Progenitor cell of endocrine pancreas (in vitro differentiated cells): ENCODE measurements at regions not wholly inside any gene's neighbourhood (a gene's known extent, or its start where the extent isn't known, plus 50 kb on each side); places are given as distances from the start of the nearest gene placed in this dataset.

ENCODE experiments used
- DNase-seq: peaks from one replicate; pipeline ENCODE4 v3.0.0; 2021; ENCODE audit warnings: low spot score; ENCODE audit not compliant: unreplicated experiment
- H3K27ac Mint-ChIP-seq: 2 replicates; pipeline ENCODE4 v1.8.0; 2021; ENCODE audit warnings: mild to moderate bottlenecking, moderate library complexity, mixed read lengths
- H3K27me3 Mint-ChIP-seq: 2 replicates; pipeline ENCODE4 v1.8.0; 2021; ENCODE audit warnings: mixed read lengths
- H3K36me3 Mint-ChIP-seq: 2 replicates; pipeline ENCODE4 v1.8.0; 2022; ENCODE audit warnings: mixed read lengths; ENCODE audit not compliant: insufficient read depth
- H3K4me1 Mint-ChIP-seq: 2 replicates; pipeline ENCODE4 v1.8.0; 2021; ENCODE audit warnings: low read depth, mixed read lengths
- H3K4me3 Mint-ChIP-seq: 2 replicates; pipeline ENCODE4 v1.8.0; 2021; ENCODE audit warnings: low read depth, mild to moderate bottlenecking, moderate library complexity, mixed read lengths
- H3K9me3 Mint-ChIP-seq: 2 replicates; pipeline ENCODE4 v1.8.0; 2021; ENCODE audit warnings: low read depth, mixed read lengths
- CTCF ChIP-seq: fragments of 200-600 bp; sonication (generic); IDR thresholded peaks from one replicate; pipeline ENCODE4 v1.5.0; 2021; ENCODE audit warnings: antibody characterized with exemption, mild to moderate bottlenecking; ENCODE audit not compliant: unreplicated experiment

GRCh38 chr4:31575504-31575903, 855.3 kb downstream of the PCDH7 start:
- no peaks in the 10 kb centered on the region for H3K4me1 Mint-ChIP-seq
- DNase-seq = no peak
- H3K9me3 Mint-ChIP-seq = no peaks in the 10 kb centered on the region
- no peaks in the 10 kb centered on the region for H3K27me3 Mint-ChIP-seq
- no peak overlapping the region for H3K4me3 Mint-ChIP-seq
- no peak for TF ChIP-seq CTCF
- no peak overlapping the region for H3K27ac Mint-ChIP-seq
- no peaks in the 10 kb centered on the region for H3K36me3 Mint-ChIP-seq

GRCh38 chr4:31580843-31581242, 860.7 kb downstream of the PCDH7 start:
- H3K4me3 Mint-ChIP-seq = no peak overlapping the region
- no peaks in the 10 kb centered on the region for H3K36me3 Mint-ChIP-seq
- no peak overlapping the region for H3K27ac Mint-ChIP-seq
- no peaks in the 10 kb centered on the region for H3K27me3 Mint-ChIP-seq
- H3K4me1 Mint-ChIP-seq = no peaks in the 10 kb centered on the region
- TF ChIP-seq CTCF = no peak
- DNase-seq = no peak
- no peaks in the 10 kb centered on the region for H3K9me3 Mint-ChIP-seq

- no peaks in the 10 kb centered on the region for H3K4me1 Mint-ChIP-seq
- TF ChIP-seq CTCF = no peak
- no peak overlapping the region for H3K27ac Mint-ChIP-seq
- no peaks in the 10 kb centered on the region for H3K36me3 Mint-ChIP-seq
- DNase-seq = no peak
- H3K27me3 Mint-ChIP-seq = no peaks in the 10 kb centered on the region
- H3K4me3 Mint-ChIP-seq = no peak overlapping the region
- H3K9me3 Mint-ChIP-seq = no peaks in the 10 kb centered on the region
These were observed 865.3 kb downstream of the PCDH7 start for GRCh38 chr4:31585503-31585902.

DNA sequence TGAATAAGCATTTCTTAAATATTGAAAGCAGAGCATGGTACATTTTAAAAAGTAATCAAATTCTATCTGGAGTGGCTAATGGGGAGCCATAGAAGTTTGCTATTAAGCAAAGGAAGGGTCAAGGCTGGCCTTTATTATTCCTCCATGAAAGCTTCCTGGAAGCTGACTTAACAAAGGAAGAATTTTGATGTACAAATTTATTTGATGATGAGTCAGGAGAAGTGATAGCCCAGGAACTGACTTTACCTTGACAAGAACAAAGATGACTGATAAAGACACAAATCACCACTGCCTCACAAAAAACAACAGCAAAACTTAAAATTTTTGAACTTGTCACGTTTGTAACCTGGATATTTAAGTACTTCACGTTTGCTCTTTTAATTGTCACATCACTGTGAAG, 872.1 kb downstream of the PCDH7 start:
- DNase-seq = no peak
- Mint-ChIP-seq H3K4me3 (no peak overlapping the region), H3K27ac (no peak overlapping the region), H3K9me3 (no peaks in the 10 kb centered on the region), H3K27me3 (no peaks in the 10 kb centered on the region), H3K36me3 (no peaks in the 10 kb centered on the region), H3K4me1 (peaks cover 1% of the 10 kb centered on the region)
- no peak for TF ChIP-seq CTCF

- Mint-ChIP-seq H3K4me1 (peaks cover 1% of the 10 kb centered on the region), H3K27me3 (no peaks in the 10 kb centered on the region), H3K36me3 (no peaks in the 10 kb centered on the region), H3K27ac (no peak overlapping the region), H3K9me3 (no peaks in the 10 kb centered on the region), H3K4me3 (no peak overlapping the region)
- DNase-seq = no peak
- no peak for TF ChIP-seq CTCF
These were observed 875.3 kb downstream of the PCDH7 start for GRCh38 chr4:31595496-31595895.
